Neuronal stem cell (in vitro differentiated cells): ENCODE measurements at regions not wholly inside any gene's neighbourhood (a gene's known extent, or its start where the extent isn't known, plus 50 kb on each side); places are given as distances from the start of the nearest gene placed in this dataset.

Experiments used
- DNase-seq: peaks from one replicate; pipeline ENCODE4 v3.0.0-alpha.2; 2013; ENCODE audit warnings: low spot score
- H2AFZ ChIP-seq: one replicate; pipeline ENCODE4 v1.6.1; 2013; ENCODE audit warnings: mild to moderate bottlenecking, low read length, inconsistent platforms
- H2AK5ac ChIP-seq: 2 replicates; pipeline ENCODE4 v1.6.1; 2013; ENCODE audit warnings: low read depth, mild to moderate bottlenecking, inconsistent platforms, low read length, moderate library complexity, mixed read lengths
- H2BK120ac ChIP-seq: 2 replicates; pipeline ENCODE4 v1.6.1; 2013; ENCODE audit warnings: low read depth, mild to moderate bottlenecking, inconsistent platforms, low read length, moderate library complexity, mixed read lengths
- H2BK12ac ChIP-seq: one replicate; pipeline ENCODE4 v1.6.1; 2013; ENCODE audit warnings: low read length, inconsistent platforms
- H2BK15ac ChIP-seq: 2 replicates; pipeline ENCODE4 v1.6.1; 2013; ENCODE audit warnings: mild to moderate bottlenecking, low read length, inconsistent platforms, mixed read lengths
- H2BK5ac ChIP-seq: one replicate; pipeline ENCODE4 v1.6.1; 2013; ENCODE audit warnings: inconsistent platforms, mild to moderate bottlenecking, low read length, moderate library complexity
- H3K14ac ChIP-seq: one replicate; pipeline ENCODE4 v1.6.1; 2013; ENCODE audit warnings: low read length, inconsistent platforms
- H3K18ac ChIP-seq: 2 replicates; pipeline ENCODE4 v1.6.1; 2013; ENCODE audit warnings: low read length, inconsistent platforms
- H3K23ac ChIP-seq: 2 replicates; pipeline ENCODE4 v1.6.1; 2013; ENCODE audit warnings: low read depth, mild to moderate bottlenecking, mixed read lengths, low read length, inconsistent platforms; ENCODE audit not compliant: poor library complexity
- H3K27ac ChIP-seq: replicated peaks from 3 replicates; pipeline ENCODE4 v1.5.1; 2013; ENCODE audit warnings: low read length, inconsistent platforms
- H3K27me3 ChIP-seq, 3 experiments: 2 replicates each; pipeline ENCODE4 v1.6.1; 2013; ENCODE audit warnings: low read length in 3 of 3, mild to moderate bottlenecking in 2 of 3, inconsistent platforms in 1 of 3, low read depth in 1 of 3, mixed read lengths in 1 of 3, moderate library complexity in 1 of 3; ENCODE audit not compliant: control insufficient read depth in 3 of 3, insufficient read depth in 3 of 3
- H3K36me3 ChIP-seq, 2 donors: replicated peaks in 1 of 2; 2 replicates each; pipeline ENCODE4 v1.6.1; 2013; ENCODE audit warnings: low read length in 2 of 2; ENCODE audit not compliant: control insufficient read depth in 2 of 2, insufficient read depth in 2 of 2
- H3K4ac ChIP-seq: 2 replicates; pipeline ENCODE4 v1.6.1; 2013; ENCODE audit warnings: inconsistent platforms, mild to moderate bottlenecking, low read length, moderate library complexity
- H3K4me1 ChIP-seq, 2 donors: 1 replicate in 1 of 2; 2 replicates in 1 of 2; pipeline ENCODE4 v1.6.1; 2013; ENCODE audit warnings: low read length in 2 of 2, low read depth in 1 of 2; ENCODE audit not compliant: control insufficient read depth in 2 of 2, insufficient read depth in 1 of 2
- H3K4me2 ChIP-seq: one replicate; pipeline ENCODE4 v1.6.1; 2013; ENCODE audit warnings: mild to moderate bottlenecking, low read length, inconsistent platforms; ENCODE audit not compliant: insufficient read depth, poor library complexity, severe bottlenecking
- H3K4me3 ChIP-seq, 2 donors: 2 replicates each; pipeline ENCODE4 v1.5.1; 2013; ENCODE audit warnings: low read length in 2 of 2, mild to moderate bottlenecking in 2 of 2, inconsistent platforms in 1 of 2, moderate library complexity in 1 of 2
- H3K79me1 ChIP-seq: one replicate; pipeline ENCODE4 v1.6.1; 2013; ENCODE audit warnings: low read depth, mild to moderate bottlenecking, inconsistent platforms, low read length, moderate library complexity
- H3K9ac ChIP-seq: one replicate; pipeline ENCODE4 v1.6.1; 2013; ENCODE audit warnings: mild to moderate bottlenecking, low read depth, low read length, inconsistent platforms; ENCODE audit not compliant: poor library complexity
- H3K9me3 ChIP-seq, 2 donors: replicated peaks in 1 of 2; 2 replicates each; pipeline versions ENCODE3 to v1.6.1; 2013; ENCODE audit warnings: low read length in 2 of 2, mild to moderate bottlenecking in 2 of 2, inconsistent platforms in 1 of 2, low read depth in 1 of 2, mixed read lengths in 1 of 2, moderate library complexity in 1 of 2; ENCODE audit not compliant: control insufficient read depth in 2 of 2, insufficient read depth in 1 of 2
- H4K8ac ChIP-seq: one replicate; pipeline ENCODE4 v1.6.1; 2013; ENCODE audit warnings: low read depth, mild to moderate bottlenecking, inconsistent platforms, low read length, moderate library complexity
- H4K91ac ChIP-seq: one replicate; pipeline ENCODE4 v1.6.1; 2013; ENCODE audit warnings: low read length, low read depth, mild to moderate bottlenecking, inconsistent platforms; ENCODE audit not compliant: poor library complexity
- WGBS, 2 donors: extraction: QIAGEN DNeasy Blood & Tissue Kit; methylation state at CpG; one replicate each; pipeline ENCODE4 v1.1.7; 2013; ENCODE audit warnings: missing lambda C conversion rate in 2 of 2, mixed read lengths in 1 of 2; ENCODE audit not compliant: insufficient read length in 2 of 2, insufficient replicate concordance in 1 of 2; ENCODE audit errors: extremely low coverage in 2 of 2; 5-methylcytosine and 5-hydroxymethylcytosine counted together

DNA sequence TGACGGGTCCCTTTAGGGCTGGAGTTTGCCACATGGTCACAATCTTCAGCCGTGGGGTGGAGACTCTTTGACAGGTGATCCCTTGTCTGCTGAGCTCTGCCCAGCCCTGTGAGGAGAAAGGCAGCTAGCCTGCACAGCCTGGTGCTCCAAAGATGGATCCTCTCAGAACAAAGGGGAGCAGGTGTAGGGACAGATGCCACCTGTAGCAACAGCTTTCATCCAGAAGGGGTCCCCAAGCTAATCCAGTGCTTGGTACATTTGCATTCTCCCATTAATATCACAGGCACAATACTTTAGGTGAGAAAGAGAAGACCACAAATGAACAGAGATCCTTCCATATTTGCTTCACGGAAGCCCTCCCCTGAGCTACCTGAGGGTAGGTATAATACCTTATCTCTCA lies 93.2 kb downstream of the CCDC185 start:
- Histone ChIP-seq H3K4me1 (peaks cover 0 to 5% of the 10 kb centered on the region in 2 donors), H3K23ac (no peak overlapping the region), H2BK15ac (no peak overlapping the region), H3K79me1 (no peaks in the 10 kb centered on the region), H3K18ac (peak overlapping the region; percentile 67), H2BK120ac (no peak overlapping the region), H4K8ac (no peak overlapping the region), H3K4ac (no peak overlapping the region), H3K27ac (no peak overlapping the region), H3K36me3 (no peaks in the 10 kb centered on the region), H2AFZ (no peak overlapping the region), H3K27me3 (no peaks in the 10 kb centered on the region), H3K9me3 (no peaks in the 10 kb centered on the region), H2BK12ac (no peak overlapping the region), H2BK5ac (no peak overlapping the region), H2AK5ac (no peak overlapping the region), H3K9ac (peak overlapping the region; percentile 6), H4K91ac (no peak overlapping the region), H3K14ac (no peak overlapping the region), H3K4me3 (no peak overlapping the region), H3K4me2 (no peak overlapping the region)
- no peak for DNase-seq
- no CpG with 5 or more reads among the region's 3 CpGs for WGBS, 2 donors

- no peak for DNase-seq
- WGBS, 2 donors: no CpG with 5 or more reads among the region's 10 CpGs
- no peak overlapping the region for H2BK120ac ChIP-seq
Measured at GRCh38 chr1:223486932-223487886, 94.0 kb downstream of the CCDC185 start.

DNA sequence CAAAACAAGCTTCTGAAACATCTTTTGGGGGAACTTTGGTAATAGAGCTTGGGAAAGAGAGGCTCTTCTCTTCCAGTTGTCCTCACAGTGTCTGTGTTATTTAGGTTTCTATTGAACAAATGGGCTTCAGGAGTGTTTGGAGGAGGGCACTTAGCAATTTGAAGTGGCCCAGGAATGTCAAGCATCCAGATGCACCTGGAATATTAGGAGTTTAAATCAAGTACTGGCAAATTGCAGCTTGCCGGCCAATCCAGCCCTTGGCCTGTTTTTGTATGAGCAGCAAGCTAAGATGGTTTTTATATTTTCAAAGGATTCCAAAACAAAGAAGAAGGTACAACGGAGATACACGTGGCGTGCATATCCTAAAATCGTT lies 94.7 kb downstream of the CCDC185 start:
- Histone ChIP-seq H3K14ac (no peak overlapping the region), H3K18ac (no peak overlapping the region)

More at GRCh38 chr1:223486932-223487886, 94.0 kb downstream of the CCDC185 start:
- H3K4me2 ChIP-seq: no peak overlapping the region
- no peak overlapping the region for H3K27ac ChIP-seq
- H3K9ac ChIP-seq: no peak overlapping the region
- H2BK12ac ChIP-seq: no peak overlapping the region
- H3K4me1 ChIP-seq: peaks cover 0 to 5% of the 10 kb centered on the region in 2 donors
- H2BK15ac ChIP-seq: no peak overlapping the region
- no peak overlapping the region for H3K4me3 ChIP-seq
- H3K27me3 ChIP-seq: no peaks in the 10 kb centered on the region
- H4K91ac ChIP-seq: no peak overlapping the region
- H2BK5ac ChIP-seq: no peak overlapping the region
- H3K36me3 ChIP-seq: no peaks in the 10 kb centered on the region
- H2AFZ ChIP-seq: no peak overlapping the region
- no peaks in the 10 kb centered on the region for H3K79me1 ChIP-seq
- H3K18ac ChIP-seq: no peak overlapping the region
- H3K4ac ChIP-seq: no peak overlapping the region
- no peak overlapping the region for H3K14ac ChIP-seq
- H3K23ac ChIP-seq: no peak overlapping the region
- no peak overlapping the region for H4K8ac ChIP-seq
- no peaks in the 10 kb centered on the region for H3K9me3 ChIP-seq
- no peak overlapping the region for H2AK5ac ChIP-seq

GRCh38 chr1:223489439-223489838 lies 96.2 kb downstream of the CCDC185 start:
- Histone ChIP-seq H3K14ac (no peak overlapping the region), H4K91ac (no peak overlapping the region), H4K8ac (no peak overlapping the region), H3K4ac (no peak overlapping the region), H3K4me3 (no peak overlapping the region), H2BK5ac (no peak overlapping the region), H2AFZ (no peak overlapping the region), H3K36me3 (no peaks in the 10 kb centered on the region), H3K9ac (no peak overlapping the region), H3K27ac (no peak overlapping the region), H2BK15ac (no peak overlapping the region), H3K4me2 (no peak overlapping the region), H2BK12ac (no peak overlapping the region), H3K4me1 (peaks cover 0 to 5% of the 10 kb centered on the region in 2 donors), H3K79me1 (no peaks in the 10 kb centered on the region), H2BK120ac (no peak overlapping the region), H3K18ac (no peak overlapping the region), H3K9me3 (no peaks in the 10 kb centered on the region), H2AK5ac (no peak overlapping the region), H3K27me3 (no peaks in the 10 kb centered on the region), H3K23ac (no peak overlapping the region)
- no CpG with 5 or more reads among the region's 5 CpGs for WGBS, 2 donors
- no peak for DNase-seq

More for the DNA sequence above, 94.7 kb downstream of the CCDC185 start:
- Histone ChIP-seq H3K23ac (no peak overlapping the region), H3K27ac (no peak overlapping the region), H2AK5ac (no peak overlapping the region), H2BK5ac (no peak overlapping the region), H3K36me3 (no peaks in the 10 kb centered on the region), H3K27me3 (no peaks in the 10 kb centered on the region), H2BK12ac (no peak overlapping the region), H3K4me2 (no peak overlapping the region), H3K4ac (no peak overlapping the region), H3K9ac (no peak overlapping the region), H3K9me3 (no peaks in the 10 kb centered on the region), H2AFZ (no peak overlapping the region), H2BK15ac (no peak overlapping the region), H4K91ac (no peak overlapping the region), H3K4me3 (no peak overlapping the region), H3K79me1 (no peaks in the 10 kb centered on the region), H2BK120ac (no peak overlapping the region), H4K8ac (no peak overlapping the region), H3K4me1 (peaks cover 0 to 5% of the 10 kb centered on the region in 2 donors)
- DNase-seq: no peak
- no CpG with 5 or more reads among the region's 5 CpGs for WGBS, 2 donors
